ENCODE measurements at regions not wholly inside any gene's neighbourhood (a gene's known extent, or its start where the extent isn't known, plus 50 kb on each side); places are given as distances from the start of the nearest gene placed in this dataset.

DNA sequence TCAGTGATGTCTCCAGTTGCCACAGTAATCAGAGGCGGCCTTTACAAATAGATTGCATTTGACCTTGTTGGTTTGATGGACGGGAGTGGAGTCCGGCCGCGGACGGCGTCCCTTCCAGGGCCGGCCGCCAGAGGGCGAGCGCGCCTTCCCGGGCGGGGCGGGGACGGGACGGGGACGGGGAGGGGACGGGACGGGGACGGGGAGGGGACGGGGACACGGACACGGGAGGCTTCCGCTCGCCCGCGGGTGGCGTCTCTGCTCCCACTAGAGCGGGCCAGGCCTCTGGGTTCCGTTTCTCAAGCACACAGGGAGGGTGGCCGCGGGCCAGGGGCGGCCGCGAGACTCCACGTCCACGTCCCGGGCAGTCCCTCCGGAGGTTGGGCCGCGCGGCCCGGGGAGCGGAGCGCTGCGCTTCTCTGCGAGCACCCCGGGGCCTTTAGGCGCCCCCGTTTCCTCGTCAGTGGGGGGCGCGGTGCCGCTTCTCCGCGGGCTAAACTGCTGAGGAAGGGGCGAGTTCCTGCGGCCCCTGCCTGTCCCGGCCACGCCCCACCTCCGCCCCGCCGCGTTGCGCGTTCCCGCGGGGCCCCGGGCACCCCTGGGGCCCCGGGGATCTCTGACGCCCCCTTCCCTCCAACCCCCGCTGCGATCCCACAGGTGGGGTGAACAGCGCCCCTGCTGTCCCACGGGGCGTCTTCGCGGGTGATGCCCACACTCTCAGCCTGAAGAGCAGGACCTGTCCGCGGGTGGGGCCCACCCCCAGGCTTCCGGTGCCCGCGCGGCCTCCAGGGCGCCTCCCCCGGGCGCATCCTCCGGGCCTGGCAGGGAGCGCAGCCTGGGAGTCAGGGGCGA is 84.2 kb upstream of the MKI67 start:
- peak; percentile 82 for ATAC-seq
- ChIA-PET CTCF (interaction anchor here (0.6 to 1.7 kb wide), 3 partner anchors 32 to 549 kb away, joined by 4 to 16 read pairs (median 6); no protein-coding TSS in a partner anchor), POLR2A (interaction anchor here (0.7 kb wide), 1 partner anchor 1857 kb away, joined by 3 read pairs; no protein-coding TSS in a partner anchor), RAD21 (ENCODE audit: low non-redundant PET in 1 of 2, low total read pairs in 2 of 2, uncharacterized antibody in 2 of 2, unreplicated experiment in 2 of 2) (no interaction called here)
- H3K36me3 ChIP-seq (ENCODE audit: control insufficient read depth in 1 of 2, insufficient read depth in 2 of 2, low read length in 2 of 2): no peaks in the 10 kb centered on the region
- TF ChIP-seq, protein P1, sequence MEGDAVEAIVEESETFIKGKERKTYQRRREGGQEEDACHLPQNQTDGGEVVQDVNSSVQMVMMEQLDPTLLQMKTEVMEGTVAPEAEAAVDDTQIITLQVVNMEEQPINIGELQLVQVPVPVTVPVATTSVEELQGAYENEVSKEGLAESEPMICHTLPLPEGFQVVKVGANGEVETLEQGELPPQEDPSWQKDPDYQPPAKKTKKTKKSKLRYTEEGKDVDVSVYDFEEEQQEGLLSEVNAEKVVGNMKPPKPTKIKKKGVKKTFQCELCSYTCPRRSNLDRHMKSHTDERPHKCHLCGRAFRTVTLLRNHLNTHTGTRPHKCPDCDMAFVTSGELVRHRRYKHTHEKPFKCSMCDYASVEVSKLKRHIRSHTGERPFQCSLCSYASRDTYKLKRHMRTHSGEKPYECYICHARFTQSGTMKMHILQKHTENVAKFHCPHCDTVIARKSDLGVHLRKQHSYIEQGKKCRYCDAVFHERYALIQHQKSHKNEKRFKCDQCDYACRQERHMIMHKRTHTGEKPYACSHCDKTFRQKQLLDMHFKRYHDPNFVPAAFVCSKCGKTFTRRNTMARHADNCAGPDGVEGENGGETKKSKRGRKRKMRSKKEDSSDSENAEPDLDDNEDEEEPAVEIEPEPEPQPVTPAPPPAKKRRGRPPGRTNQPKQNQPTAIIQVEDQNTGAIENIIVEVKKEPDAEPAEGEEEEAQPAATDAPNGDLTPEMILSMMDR (IDR thresholded peaks at IDR 0.05 in 2 of 3, conservative IDR thresholded peaks at IDR 0.05 in 1 of 3; ENCODE audit: borderline replicate concordance in 1 of 3, insufficient read depth in 1 of 3, low read depth in 2 of 3, low read length in 2 of 3): peak; percentile 58 to 88 (median 75); a peak in 5 of 6 replicates
- TF ChIP-seq, protein P2, sequence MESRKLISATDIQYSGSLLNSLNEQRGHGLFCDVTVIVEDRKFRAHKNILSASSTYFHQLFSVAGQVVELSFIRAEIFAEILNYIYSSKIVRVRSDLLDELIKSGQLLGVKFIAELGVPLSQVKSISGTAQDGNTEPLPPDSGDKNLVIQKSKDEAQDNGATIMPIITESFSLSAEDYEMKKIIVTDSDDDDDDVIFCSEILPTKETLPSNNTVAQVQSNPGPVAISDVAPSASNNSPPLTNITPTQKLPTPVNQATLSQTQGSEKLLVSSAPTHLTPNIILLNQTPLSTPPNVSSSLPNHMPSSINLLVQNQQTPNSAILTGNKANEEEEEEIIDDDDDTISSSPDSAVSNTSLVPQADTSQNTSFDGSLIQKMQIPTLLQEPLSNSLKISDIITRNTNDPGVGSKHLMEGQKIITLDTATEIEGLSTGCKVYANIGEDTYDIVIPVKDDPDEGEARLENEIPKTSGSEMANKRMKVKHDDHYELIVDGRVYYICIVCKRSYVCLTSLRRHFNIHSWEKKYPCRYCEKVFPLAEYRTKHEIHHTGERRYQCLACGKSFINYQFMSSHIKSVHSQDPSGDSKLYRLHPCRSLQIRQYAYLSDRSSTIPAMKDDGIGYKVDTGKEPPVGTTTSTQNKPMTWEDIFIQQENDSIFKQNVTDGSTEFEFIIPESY (IDR thresholded peaks at IDR 0.05; ENCODE audit: extremely low read depth, insufficient replicate concordance, low read length): no peak
- TF ChIP-seq POLR2AphosphoS5 (IDR thresholded peaks at IDR 0.05; ENCODE audit: low read depth, low read length): peak; percentile 71
- peak; percentile 60 for TF ChIP-seq YY1 (IDR thresholded peaks at IDR 0.05; ENCODE audit: extremely low read depth, insufficient replicate concordance, low read depth, low read length)
- no peak for TF ChIP-seq POLR2A (IDR thresholded peaks at IDR 0.05; ENCODE audit: borderline replicate concordance, extremely low read depth, insufficient read depth, insufficient read length)
- TF ChIP-seq ZFX (IDR thresholded peaks at IDR 0.05): peak; percentile 68
- TF ChIP-seq ELF1 (IDR thresholded peaks at IDR 0.05; ENCODE audit: borderline replicate concordance, low read depth): no peak
- TF ChIP-seq RAD21 (IDR thresholded peaks at IDR 0.05; ENCODE audit: low read depth): no peak; the same call in 1 of the 2 replicates
- no peak for TF ChIP-seq EZH2 (IDR thresholded peaks at IDR 0.05)
- no peak for TF ChIP-seq SIN3A (IDR thresholded peaks at IDR 0.05; ENCODE audit: low read depth)
- no peak for TF ChIP-seq SRF (IDR thresholded peaks at IDR 0.05; ENCODE audit: low read depth)
- TF ChIP-seq SP1 (IDR thresholded peaks at IDR 0.05; ENCODE audit: low read depth): no peak
- no peaks in the 10 kb centered on the region for H3K79me2 ChIP-seq (ENCODE audit: insufficient read depth, low read length)
- H3K27ac ChIP-seq (ENCODE audit: low read depth, low read length): peak overlapping the region; percentile 69; the same call in 1 of the 2 replicates
- BruUV-seq (replicated peaks): no TSS peak
- peak overlapping the region; percentile 88 for H3K4me2 ChIP-seq (ENCODE audit: low read length)
- H3K9ac ChIP-seq (ENCODE audit: low read length): peak overlapping the region; percentile 54
- peak overlapping the region; percentile 25 for H2AFZ ChIP-seq (ENCODE audit: low read depth, low read length, poor library complexity, severe bottlenecking)
- H4K20me1 ChIP-seq (ENCODE audit: insufficient read depth): no peaks in the 10 kb centered on the region
- H3K9me3 ChIP-seq (ENCODE audit: control insufficient read depth in 1 of 2, insufficient read depth in 1 of 2, low read depth in 1 of 2, low read length in 2 of 2): no peaks in the 10 kb centered on the region
- DNase-seq (ENCODE audit: low read depth, low spot score): peak; percentile 32
- peak overlapping the region; percentile 51 to 65 for H3K4me3 ChIP-seq (replicated peaks in 1 of 2; ENCODE audit: low read depth in 1 of 2, low read length in 2 of 2)
- no peaks in the 10 kb centered on the region for H3K27me3 ChIP-seq (ENCODE audit: insufficient read depth, low read length)
- H3K9me2 ChIP-seq (ENCODE audit: insufficient read depth): no peaks in the 10 kb centered on the region
- intact Hi-C loops (cut with micrococcal nuclease): loop anchor here (2.0 kb wide), 1 partner anchor 132 kb away; no protein-coding TSS in a partner anchor
- H3K4me1 ChIP-seq (ENCODE audit: control insufficient read depth in 1 of 2, insufficient read depth in 2 of 2, low read length in 2 of 2): peaks cover 2 to 21% of the 10 kb centered on the region in 2 experiments; a peak in 2 of 4 replicates
